K562 (cell line): ENCODE measurements at regions not wholly inside any gene's neighbourhood (a gene's known extent, or its start where the extent isn't known, plus 50 kb on each side); places are given as distances from the start of the nearest gene placed in this dataset.

Source experiments
- ATAC-seq: fragments of 200-7000 bp; cut with Tn5 transposase; 3 replicates; pipeline ENCODE4 v1.9.1; 2020; ENCODE audit warnings: moderate library complexity
- BruUV-seq: library from RNA; stranded (reverse); fragments of 400-500 nt; replicated peaks from 2 replicates; lab custom pipeline; 2021; lab: Mats Ljungman, UMichigan
- CTCF ChIA-PET: fragments of 300-600 bp; formaldehyde crosslinking; extraction: SDS; loops from one replicate; lab custom pipeline; 2021; ENCODE audit warnings: low intra/inter-chr PET ratio; lab: Yijun Ruan, JAX
- POLR2A ChIA-PET: fragments of 300-600, 350-650 bp; sonication (Branson Sonifier 250); formaldehyde crosslinking; extraction: SDS; loops from one replicate; lab custom pipeline; 2021; ENCODE audit warnings: antibody characterized with exemption, inconsistent platforms; lab: Yijun Ruan, JAX
- DNase-seq, 4 experiments: peaks; one replicate each; pipeline versions ENCODE4 v3.0.0 to v3.0.0-alpha.2; 2011 to 2018; ENCODE audit warnings: low spot score in 3 of 4, mixed read lengths in 3 of 4; ENCODE audit errors: extremely low read depth in 1 of 4
- FAIRE-seq: peaks from 2 replicates; lab custom pipeline; 2011; peaks lifted over from hg19 to GRCh38; lab: Jason Lieb, UNC
- H2AFZ ChIP-seq: 2 replicates; pipeline ENCODE4 v1.6.0; 2011; ENCODE audit warnings: low read depth, low read length, control low read depth, inconsistent platforms
- H3K27ac ChIP-seq: fragments of 200-600 bp; 3 replicates; pipeline ENCODE4 v1.8.0; 2011; ENCODE audit warnings: low read depth, mild to moderate bottlenecking, control low read depth, inconsistent platforms, low read length, moderate library complexity, mixed read lengths; ENCODE audit errors: extremely low read depth
- H3K27me3 ChIP-seq, 2 experiments: fragments of 300-600 bp in 1 of 2; 2 replicates in 1 of 2; 3 replicates in 1 of 2; pipeline versions ENCODE4 v1.6.0 to v1.8.0; 2011; ENCODE audit warnings: inconsistent platforms in 2 of 2, low read length in 2 of 2, mild to moderate bottlenecking in 1 of 2, mixed read lengths in 1 of 2, moderate library complexity in 1 of 2; ENCODE audit not compliant: control insufficient read depth in 2 of 2, insufficient read depth in 2 of 2
- H3K36me3 ChIP-seq: fragments of 300-600 bp; 3 replicates; pipeline ENCODE4 v1.8.0; 2011; ENCODE audit warnings: mild to moderate bottlenecking, low read length, inconsistent platforms; ENCODE audit not compliant: control insufficient read depth, insufficient read depth
- H3K4me1 ChIP-seq, 2 experiments: fragments of 200-600 bp in 1 of 2; replicated peaks in 1 of 2; 2 replicates in 1 of 2; 3 replicates in 1 of 2; pipeline versions ENCODE4 v1.5.1 to v1.8.0; 2011; ENCODE audit warnings: inconsistent platforms in 2 of 2, low read length in 2 of 2, mild to moderate bottlenecking in 1 of 2, mixed read lengths in 1 of 2, moderate library complexity in 1 of 2; ENCODE audit not compliant: control insufficient read depth in 2 of 2, insufficient read depth in 2 of 2
- H3K4me2 ChIP-seq: 2 replicates; pipeline ENCODE4 v1.6.1; 2011; ENCODE audit warnings: low read length, control low read depth, inconsistent platforms, mixed read lengths; ENCODE audit not compliant: insufficient read depth
- H3K4me3 ChIP-seq: fragments of 200-600 bp; sonication (generic), shearing (Covaris generic); 2 replicates; pipeline ENCODE4 v1.5.1; 2016; ENCODE audit warnings: control low read depth, inconsistent platforms
- H3K79me2 ChIP-seq: fragments of 200-600 bp; 3 replicates; pipeline ENCODE4 v1.8.0; 2011; ENCODE audit warnings: low read length, inconsistent platforms; ENCODE audit not compliant: control insufficient read depth, insufficient read depth
- H3K9ac ChIP-seq, 2 experiments: 2 replicates each; pipeline versions ENCODE4 v1.6.0 to v1.6.1; 2011; ENCODE audit warnings: low read depth in 2 of 2, low read length in 2 of 2, control low read depth in 1 of 2, inconsistent platforms in 1 of 2, mild to moderate bottlenecking in 1 of 2, mixed read lengths in 1 of 2; ENCODE audit not compliant: insufficient read depth in 1 of 2
- H3K9me1 ChIP-seq: one replicate; pipeline ENCODE4 v1.6.0; 2011; ENCODE audit warnings: inconsistent platforms, mild to moderate bottlenecking, low read length, moderate library complexity; ENCODE audit not compliant: control insufficient read depth, insufficient read depth
- H3K9me3 ChIP-seq: replicated peaks from 2 replicates; pipeline ENCODE4 v1.5.1; 2011; ENCODE audit warnings: low read depth, low read length, inconsistent platforms; ENCODE audit not compliant: control insufficient read depth, insufficient read depth
- H4K20me1 ChIP-seq: replicated peaks from 2 replicates; pipeline ENCODE4 v1.6.1; 2011; ENCODE audit warnings: low read length, inconsistent platforms, mixed read lengths; ENCODE audit not compliant: control insufficient read depth, insufficient read depth
- CEBPG ChIP-seq, 3 experiments: fragments of 200-800 bp in 1 of 3; sonication (Bioruptor generic) in 1 of 3; sonication (generic) in 1 of 3; formaldehyde crosslinking in 1 of 3; IDR thresholded peaks in 2 of 3; conservative IDR thresholded peaks in 1 of 3; 2 replicates each; pipeline versions ENCODE4 v1.6.1 to v1.8.0; 2016 to 2022; ENCODE audit warnings: missing compliant biosample characterization in 2 of 3, missing genetic modification characterization in 2 of 3, mild to moderate bottlenecking in 1 of 3, missing genetic modification reagents in 1 of 3
- GTF2A2 ChIP-seq: IDR thresholded peaks from 2 replicates; pipeline ENCODE4 v1.6.1; 2016; ENCODE audit warnings: mild to moderate bottlenecking, missing genetic modification characterization, missing compliant biosample characterization
- MCM5 ChIP-seq: fragments of 450-650 bp; IDR thresholded peaks from 2 replicates; pipeline ENCODE4 v1.6.1; 2016; ENCODE audit warnings: low read depth
- NR2F6 ChIP-seq: fragments of 450-650 bp; formaldehyde crosslinking; IDR thresholded peaks from 2 replicates; pipeline ENCODE4 v1.4.0; 2020; ENCODE audit warnings: mild to moderate bottlenecking
- RBM39 ChIP-seq: fragments of 200-400 bp; formaldehyde crosslinking; optimal IDR thresholded peaks from 2 replicates; pipeline ENCODE3; 2018; ENCODE audit warnings: low read depth, low read length
- SMAD4 ChIP-seq: fragments of 250-450 bp; sonication (Bioruptor Pico); conservative IDR thresholded peaks from 2 replicates; pipeline ENCODE4 v1.8.0; 2021; ENCODE audit warnings: inconsistent platforms, mild to moderate bottlenecking, moderate library complexity
- TOE1 ChIP-seq, 2 experiments: fragments of 450-650 bp in 1 of 2; sonication (generic) in 1 of 2; formaldehyde crosslinking in 1 of 2; IDR thresholded peaks; 2 replicates each; pipeline versions ENCODE4 v1.7.1 to v1.8.0; 2016 to 2022; ENCODE audit warnings: borderline replicate concordance in 2 of 2, mild to moderate bottlenecking in 2 of 2, antibody characterized with exemption in 1 of 2, inconsistent platforms in 1 of 2, low read depth in 1 of 2, missing genetic modification reagents in 1 of 2, moderate library complexity in 1 of 2
- ZC3H11A ChIP-seq: IDR thresholded peaks from 2 replicates; pipeline ENCODE4 v1.6.1; 2012; ENCODE audit warnings: low read depth, low read length, improper control_type of control experiment
- ZNF384 ChIP-seq: IDR thresholded peaks from 2 replicates; pipeline ENCODE4 v1.6.1; 2012; ENCODE audit warnings: low read depth, low read length, improper control_type of control experiment
- ZNF589 ChIP-seq: fragments of 200-800 bp; sonication (Bioruptor generic); IDR thresholded peaks from 2 replicates; pipeline ENCODE4 v1.6.1; 2016; ENCODE audit warnings: low read depth, missing genetic modification characterization, missing compliant biosample characterization
- ZNF699 ChIP-seq: fragments of 250-450 bp; sonication (Bioruptor Pico); IDR thresholded peaks from 2 replicates; pipeline ENCODE4 v1.8.0; 2021; ENCODE audit warnings: mild to moderate bottlenecking, moderate library complexity; ENCODE audit not compliant: insufficient replicate concordance
- WGBS: fragments of 100-300 bp; shearing (Covaris generic); methylation state at CpG from one replicate; pipeline ENCODE4 v1.1.6; 2016; ENCODE audit warnings: low coverage, mixed read lengths; ENCODE audit not compliant: insufficient coverage; ENCODE audit errors: missing lambda C conversion rate; 5-methylcytosine and 5-hydroxymethylcytosine counted together
- in situ Hi-C: fragments of 300-500 bp; cut with MboI; formaldehyde crosslinking; loops from 4 replicates; pipeline ENCODE4 v1.15.0; 2018; ENCODE audit warnings: inconsistent platforms, mixed read lengths
- intact Hi-C: fragments of 100-400 bp; cut with micrococcal nuclease; formaldehyde crosslinking; loops from 2 replicates; pipeline ENCODE4 v1.14.2; 2022
- TF ChIP-seq, protein P1 (sequence below): sonication (generic); formaldehyde crosslinking; IDR thresholded peaks from 2 replicates; pipeline ENCODE4 v1.8.0; 2023; ENCODE audit warnings: mild to moderate bottlenecking, missing genetic modification reagents
- TF ChIP-seq, protein P2 (sequence below): sonication (generic); formaldehyde crosslinking; IDR thresholded peaks from 2 replicates; pipeline ENCODE4 v1.8.0; 2022; ENCODE audit warnings: missing genetic modification reagents, mild to moderate bottlenecking, borderline replicate concordance

DNA sequence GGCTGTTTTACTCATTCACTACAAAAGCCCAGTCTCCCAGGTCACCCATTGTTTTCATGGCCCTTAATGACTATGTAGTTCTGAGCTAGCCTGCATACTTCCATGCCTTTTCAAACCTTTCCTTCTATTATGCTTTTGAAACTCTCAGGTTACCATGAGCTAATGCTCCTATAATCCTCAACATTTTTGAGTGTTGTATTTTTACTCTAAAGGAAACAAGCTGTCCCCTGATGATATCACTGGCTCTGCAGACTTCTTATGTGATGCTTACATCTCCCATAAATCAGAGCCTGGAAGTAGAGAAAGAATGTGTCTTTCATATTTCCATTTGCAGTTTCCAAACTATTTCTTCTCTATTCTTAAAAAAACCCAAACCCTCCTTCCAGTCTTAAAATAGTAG lies 159.0 kb upstream of the RAG2 start:
- no peaks in the 10 kb centered on the region for H3K36me3 ChIP-seq
- H3K9me1 ChIP-seq, result no peaks in the 10 kb centered on the region
- CTCF ChIA-PET, result no interaction called here
- H3K27me3 ChIP-seq, result no peaks in the 10 kb centered on the region
- no TSS peak for BruUV-seq
- DNase-seq (no peak), ATAC-seq (no peak), FAIRE-seq (no peak)
- H3K4me3 ChIP-seq, result no peak overlapping the region
- intact Hi-C loops (no loop called here), in situ Hi-C loops (no loop called here)
- H3K9ac ChIP-seq, result no peak overlapping the region
- no peaks in the 10 kb centered on the region for H4K20me1 ChIP-seq
- no peaks in the 10 kb centered on the region for H3K4me1 ChIP-seq
- TF ChIP-seq ZNF699 (no peak), CEBPG (CRISPR knock-in tag; IDR thresholded peaks at IDR 0.05) (no peak), CEBPG (tag; conservative IDR thresholded peaks at IDR 0.05 in 1 of 2, IDR thresholded peaks at IDR 0.05 in 1 of 2) (no peak), ZNF384 (no peak), SMAD4 (CRISPR knock-in tag) (no peak), TOE1 (IDR thresholded peaks at IDR 0.05; ENCODE audit: borderline replicate concordance) (no peak), TOE1 (CRISPR knock-in tag; IDR thresholded peaks at IDR 0.05; ENCODE audit: borderline replicate concordance, low read depth) (no peak), RBM39 (no peak)
- no peak overlapping the region for H3K4me2 ChIP-seq
- no peaks in the 10 kb centered on the region for H3K9me3 ChIP-seq
- POLR2A ChIA-PET, result no interaction called here
- no peaks in the 10 kb centered on the region for H3K79me2 ChIP-seq
- no peak overlapping the region for H3K27ac ChIP-seq
- no peak overlapping the region for H2AFZ ChIP-seq

DNA sequence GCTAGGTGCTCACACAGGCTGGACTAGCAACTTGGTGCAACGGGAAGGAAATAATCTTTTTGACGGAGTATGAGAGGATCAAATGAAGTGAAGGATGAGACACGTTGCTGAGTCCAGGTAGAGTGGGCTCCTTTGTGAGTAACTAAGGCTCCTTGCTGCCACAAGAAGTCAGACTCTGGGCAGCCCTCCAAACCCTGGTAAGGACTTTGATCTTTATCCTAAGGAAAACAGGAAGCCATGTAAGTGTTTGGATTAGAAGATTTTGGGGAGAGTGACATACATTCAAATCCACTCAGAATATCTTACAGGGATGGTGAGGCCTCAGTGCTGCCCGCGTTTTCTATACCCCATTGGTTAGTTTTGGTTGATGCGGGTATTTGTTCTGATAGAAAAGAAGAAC lies 155.9 kb upstream of the RAG2 start:
- Histone ChIP-seq H3K27ac (no peak overlapping the region), H4K20me1 (no peaks in the 10 kb centered on the region), H3K27me3 (no peaks in the 10 kb centered on the region), H3K36me3 (no peaks in the 10 kb centered on the region), H3K4me2 (no peak overlapping the region), H3K79me2 (no peaks in the 10 kb centered on the region), H3K4me1 (no peaks in the 10 kb centered on the region), H3K9me3 (no peaks in the 10 kb centered on the region), H3K9ac (no peak overlapping the region), H3K4me3 (no peak overlapping the region), H3K9me1 (no peaks in the 10 kb centered on the region), H2AFZ (no peak overlapping the region)
- DNase-seq (no peak), ATAC-seq (no peak), FAIRE-seq (no peak)
- WGBS, result 4% methylated on average over 6 of the region's 6 CpGs
- POLR2A ChIA-PET, result no interaction called here
- BruUV-seq, result no TSS peak
- in situ Hi-C loops (no loop called here), intact Hi-C loops (no loop called here)
- CTCF ChIA-PET, result no interaction called here
- no peak for TF ChIP-seq NR2F6 (CRISPR knock-in tag)
- no peak for TF ChIP-seq MCM5
- TF ChIP-seq GTF2A2 (tag), result no peak
- TF ChIP-seq, protein P1, sequence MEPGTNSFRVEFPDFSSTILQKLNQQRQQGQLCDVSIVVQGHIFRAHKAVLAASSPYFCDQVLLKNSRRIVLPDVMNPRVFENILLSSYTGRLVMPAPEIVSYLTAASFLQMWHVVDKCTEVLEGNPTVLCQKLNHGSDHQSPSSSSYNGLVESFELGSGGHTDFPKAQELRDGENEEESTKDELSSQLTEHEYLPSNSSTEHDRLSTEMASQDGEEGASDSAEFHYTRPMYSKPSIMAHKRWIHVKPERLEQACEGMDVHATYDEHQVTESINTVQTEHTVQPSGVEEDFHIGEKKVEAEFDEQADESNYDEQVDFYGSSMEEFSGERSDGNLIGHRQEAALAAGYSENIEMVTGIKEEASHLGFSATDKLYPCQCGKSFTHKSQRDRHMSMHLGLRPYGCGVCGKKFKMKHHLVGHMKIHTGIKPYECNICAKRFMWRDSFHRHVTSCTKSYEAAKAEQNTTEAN (CRISPR knock-in tag), result no peak
- TF ChIP-seq ZNF589 (CRISPR knock-in tag), result no peak
- TF ChIP-seq ZC3H11A, result no peak
- TF ChIP-seq, protein P2, sequence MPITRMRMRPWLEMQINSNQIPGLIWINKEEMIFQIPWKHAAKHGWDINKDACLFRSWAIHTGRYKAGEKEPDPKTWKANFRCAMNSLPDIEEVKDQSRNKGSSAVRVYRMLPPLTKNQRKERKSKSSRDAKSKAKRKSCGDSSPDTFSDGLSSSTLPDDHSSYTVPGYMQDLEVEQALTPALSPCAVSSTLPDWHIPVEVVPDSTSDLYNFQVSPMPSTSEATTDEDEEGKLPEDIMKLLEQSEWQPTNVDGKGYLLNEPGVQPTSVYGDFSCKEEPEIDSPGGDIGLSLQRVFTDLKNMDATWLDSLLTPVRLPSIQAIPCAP (CRISPR knock-in tag), result no peak
